ENCODE measurements at regions not wholly inside any gene's neighbourhood (a gene's known extent, or its start where the extent isn't known, plus 50 kb on each side); places are given as distances from the start of the nearest gene placed in this dataset.

- no peaks in the 10 kb centered on the region for H3K9me3 ChIP-seq
- WGBS (ENCODE audit: insufficient coverage, low coverage, low lambda C conversion rate, missing lambda C conversion rate) = 86% methylated on average over 2 of the region's 2 CpGs
- intact Hi-C loops (cut with DNase I) = no loop called here
- no peaks in the 10 kb centered on the region for H3K36me3 ChIP-seq
- no peaks in the 10 kb centered on the region for H3K27me3 ChIP-seq
- no peak for TF ChIP-seq CTCF (IDR thresholded peaks at IDR 0.05)
- TF ChIP-seq POLR2A (IDR thresholded peaks at IDR 0.05) = no peak
- no peak for DNase-seq
- H3K27ac ChIP-seq = no peak overlapping the region
- no peaks in the 10 kb centered on the region for H3K4me1 ChIP-seq
- no peak for ATAC-seq
- no peak overlapping the region for H3K4me3 ChIP-seq
These were observed 732.2 kb downstream of the SOCS6 start for GRCh38 chr18:71021030-71021362.

GRCh38 chr18:71020342-71021029 lies 731.6 kb downstream of the SOCS6 start:
- no peak overlapping the region for H3K4me3 ChIP-seq
- intact Hi-C loops (cut with DNase I) = no loop called here
- H3K36me3 ChIP-seq = no peaks in the 10 kb centered on the region
- H3K4me1 ChIP-seq = no peaks in the 10 kb centered on the region
- WGBS (ENCODE audit: insufficient coverage, low coverage, low lambda C conversion rate, missing lambda C conversion rate) = 45% methylated on average over 3 of the region's 3 CpGs
- H3K27ac ChIP-seq = no peak overlapping the region
- no peaks in the 10 kb centered on the region for H3K9me3 ChIP-seq
- H3K27me3 ChIP-seq = no peaks in the 10 kb centered on the region
- DNase-seq (no peak), ATAC-seq (no peak)
- TF ChIP-seq CTCF (IDR thresholded peaks at IDR 0.05) = no peak

GRCh38 chr18:71018816-71019215 lies 730.0 kb downstream of the SOCS6 start:
- DNase-seq = no peak
- Histone ChIP-seq H3K9me3 (no peaks in the 10 kb centered on the region), H3K4me3 (no peak overlapping the region), H3K4me1 (no peaks in the 10 kb centered on the region), H3K27me3 (no peaks in the 10 kb centered on the region), H3K27ac (no peak overlapping the region), H3K36me3 (no peaks in the 10 kb centered on the region)
- intact Hi-C loops (cut with DNase I) = no loop called here
- no peak for TF ChIP-seq CTCF (IDR thresholded peaks at IDR 0.05)
- TF ChIP-seq POLR2A (IDR thresholded peaks at IDR 0.05) = no peak
- ATAC-seq = no peak

GRCh38 chr18:71012789-71013188 lies 723.9 kb downstream of the SOCS6 start:
- TF ChIP-seq POLR2A (IDR thresholded peaks at IDR 0.05) = no peak
- no peak for TF ChIP-seq CTCF (IDR thresholded peaks at IDR 0.05)
- 67% methylated on average over 1 of the region's 1 CpG for WGBS (ENCODE audit: insufficient coverage, low coverage, low lambda C conversion rate, missing lambda C conversion rate)
- no peaks in the 10 kb centered on the region for H3K27me3 ChIP-seq
- no peaks in the 10 kb centered on the region for H3K9me3 ChIP-seq
- no peaks in the 10 kb centered on the region for H3K36me3 ChIP-seq
- no peak overlapping the region for H3K4me3 ChIP-seq
- DNase-seq (no peak), ATAC-seq (no peak)
- intact Hi-C loops (cut with DNase I) = no loop called here
- no peak overlapping the region for H3K27ac ChIP-seq
- H3K4me1 ChIP-seq = no peaks in the 10 kb centered on the region

GRCh38 chr18:71011389-71011788 lies 722.5 kb downstream of the SOCS6 start:
- no peak for ATAC-seq
- DNase-seq = no peak
- WGBS (ENCODE audit: insufficient coverage, low coverage, low lambda C conversion rate, missing lambda C conversion rate) = 59% methylated on average over 2 of the region's 2 CpGs

More at GRCh38 chr18:71011389-71011788, 722.5 kb downstream of the SOCS6 start:
- Histone ChIP-seq H3K27me3 (no peaks in the 10 kb centered on the region), H3K9me3 (no peaks in the 10 kb centered on the region), H3K36me3 (no peaks in the 10 kb centered on the region), H3K4me3 (no peak overlapping the region), H3K27ac (no peak overlapping the region), H3K4me1 (no peaks in the 10 kb centered on the region)
- no peak for TF ChIP-seq POLR2A (IDR thresholded peaks at IDR 0.05)
- no peak for TF ChIP-seq CTCF (IDR thresholded peaks at IDR 0.05)
- intact Hi-C loops (cut with DNase I) = no loop called here

Measured in right lobe of liver (tissue), 6 donors.